Trophoblast cell (in vitro differentiated cells and primary cell): ENCODE measurements at regions not wholly inside any gene's neighbourhood (a gene's known extent, or its start where the extent isn't known, plus 50 kb on each side); places are given as distances from the start of the nearest gene placed in this dataset.

Experiments
- DNase-seq, 2 donors: peaks; one replicate each; pipeline ENCODE4 v3.0.0-alpha.2; 2016
- H2AFZ ChIP-seq: 2 replicates; pipeline ENCODE4 v1.6.1; 2013; ENCODE audit warnings: low read length, moderate library complexity, mild to moderate bottlenecking; ENCODE audit not compliant: insufficient read depth, poor library complexity
- H2AK5ac ChIP-seq: 2 replicates; pipeline ENCODE4 v1.6.1; 2013; ENCODE audit warnings: mild to moderate bottlenecking, low read length
- H2BK120ac ChIP-seq: 2 replicates; pipeline ENCODE4 v1.6.1; 2013; ENCODE audit warnings: low read length, mild to moderate bottlenecking, moderate library complexity; ENCODE audit not compliant: insufficient read depth, poor library complexity
- H2BK12ac ChIP-seq: 2 replicates; pipeline ENCODE4 v1.6.1; 2013; ENCODE audit warnings: mild to moderate bottlenecking, low read length, moderate library complexity
- H2BK5ac ChIP-seq: 2 replicates; pipeline ENCODE4 v1.6.1; 2013; ENCODE audit warnings: low read length, low read depth, moderate library complexity, mild to moderate bottlenecking; ENCODE audit not compliant: poor library complexity
- H3K14ac ChIP-seq: 2 replicates; pipeline ENCODE4 v1.6.1; 2013; ENCODE audit warnings: mild to moderate bottlenecking, low read length
- H3K18ac ChIP-seq: 2 replicates; pipeline ENCODE4 v1.6.1; 2013; ENCODE audit warnings: mild to moderate bottlenecking, low read length
- H3K23ac ChIP-seq: 2 replicates; pipeline ENCODE4 v1.6.1; 2013; ENCODE audit warnings: low read length
- H3K27ac ChIP-seq: 2 replicates; pipeline ENCODE4 v1.5.1; 2013; ENCODE audit warnings: low read depth, mild to moderate bottlenecking, inconsistent platforms, low read length, moderate library complexity
- H3K27me3 ChIP-seq: 2 replicates; pipeline ENCODE4 v1.6.1; 2013; ENCODE audit warnings: inconsistent platforms, mild to moderate bottlenecking, low read length, moderate library complexity; ENCODE audit not compliant: insufficient read depth
- H3K36me3 ChIP-seq, 2 experiments: 1 replicate in 1 of 2; 2 replicates in 1 of 2; pipeline ENCODE4 v1.6.1; 2013; ENCODE audit warnings: low read length in 2 of 2, mild to moderate bottlenecking in 2 of 2, moderate library complexity in 1 of 2; ENCODE audit not compliant: insufficient read depth in 2 of 2, control insufficient read depth in 1 of 2
- H3K4ac ChIP-seq: 2 replicates; pipeline ENCODE4 v1.6.1; 2013; ENCODE audit warnings: low read depth, mild to moderate bottlenecking, low read length, moderate library complexity
- H3K4me1 ChIP-seq, 2 experiments: 1 replicate in 1 of 2; 2 replicates in 1 of 2; pipeline ENCODE4 v1.6.1; 2013; ENCODE audit warnings: low read length in 2 of 2, mild to moderate bottlenecking in 2 of 2, moderate library complexity in 1 of 2; ENCODE audit not compliant: insufficient read depth in 2 of 2, control insufficient read depth in 1 of 2
- H3K4me2 ChIP-seq: 2 replicates; pipeline ENCODE4 v1.6.1; 2013; ENCODE audit warnings: inconsistent platforms, mild to moderate bottlenecking, low read length, moderate library complexity
- H3K4me3 ChIP-seq: 2 replicates; pipeline ENCODE4 v1.5.1; 2013; ENCODE audit warnings: mild to moderate bottlenecking, low read depth, low read length, inconsistent platforms
- H3K79me1 ChIP-seq: one replicate; pipeline ENCODE4 v1.6.1; 2013; ENCODE audit warnings: low read length
- H3K79me2 ChIP-seq: 2 replicates; pipeline ENCODE4 v1.6.1; 2013; ENCODE audit warnings: low read length, mild to moderate bottlenecking; ENCODE audit not compliant: control insufficient read depth, insufficient read depth, poor library complexity
- H3K9ac ChIP-seq: 2 replicates; pipeline ENCODE4 v1.6.1; 2013; ENCODE audit warnings: mild to moderate bottlenecking, low read length
- H3K9me3 ChIP-seq: 2 replicates; pipeline ENCODE4 v1.6.1; 2013; ENCODE audit warnings: low read depth, mild to moderate bottlenecking, control low read depth, inconsistent platforms, low read length; ENCODE audit not compliant: insufficient read depth
- H4K12ac ChIP-seq: 2 replicates; pipeline ENCODE4 v1.6.1; 2013; ENCODE audit warnings: low read depth, mild to moderate bottlenecking, low read length, moderate library complexity
- H4K8ac ChIP-seq: 2 replicates; pipeline ENCODE4 v1.6.1; 2013; ENCODE audit warnings: low read depth, mild to moderate bottlenecking, low read length, moderate library complexity
- H4K91ac ChIP-seq: one replicate; pipeline ENCODE4 v1.6.1; 2013; ENCODE audit warnings: low read depth, mild to moderate bottlenecking, low read length, moderate library complexity
- WGBS: extraction: QIAGEN DNeasy Blood & Tissue Kit; methylation state at CpG from one replicate; pipeline ENCODE4 v1.1.7; 2013; ENCODE audit warnings: missing lambda C conversion rate; ENCODE audit not compliant: insufficient read length, insufficient coverage; ENCODE audit errors: extremely low coverage; 5-methylcytosine and 5-hydroxymethylcytosine counted together

DNA sequence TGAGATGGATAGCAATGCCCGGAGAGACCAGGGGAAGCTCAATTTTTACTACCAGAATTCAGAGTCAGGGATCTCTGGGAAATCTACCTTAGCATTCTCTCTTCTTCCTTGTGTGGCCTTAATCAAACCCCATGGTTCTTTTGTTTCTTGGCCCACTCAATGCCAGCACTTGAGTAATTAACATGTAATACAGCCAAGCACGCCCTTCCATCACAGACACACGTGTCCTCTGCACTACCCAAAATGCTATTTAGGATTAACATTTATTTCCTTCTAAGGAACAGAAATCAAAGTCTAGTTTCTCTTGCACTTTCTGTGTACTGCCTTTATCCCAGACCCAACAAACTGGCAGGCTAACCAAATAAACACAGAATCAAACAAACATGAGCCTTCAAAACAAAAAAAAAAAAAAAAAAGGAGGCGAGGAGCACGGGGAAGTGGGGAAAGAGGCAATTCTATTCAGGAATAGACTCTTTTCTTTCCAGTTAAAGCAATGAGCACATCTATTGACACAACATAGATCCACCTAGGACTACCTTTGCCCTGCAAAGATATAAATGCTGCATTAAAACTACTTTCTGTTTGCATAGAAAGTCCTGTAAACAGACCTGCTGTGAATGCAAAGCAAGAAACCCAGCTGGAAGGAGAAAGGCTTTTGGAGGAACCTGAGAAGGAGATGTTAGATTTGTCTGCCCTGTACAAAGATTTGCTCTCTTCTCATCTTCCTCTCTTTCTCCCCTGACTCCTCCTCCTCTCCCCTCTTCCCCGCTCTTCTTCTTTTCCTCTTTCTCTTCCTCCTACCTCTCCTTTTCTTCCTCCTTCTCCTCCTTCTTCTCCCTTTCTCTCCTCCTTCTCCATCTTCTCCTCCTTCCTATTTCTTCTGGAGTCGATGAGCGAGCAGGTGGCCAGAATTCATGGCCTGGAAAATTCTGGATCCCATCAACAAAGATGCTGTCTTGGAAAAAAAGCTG lies 294.4 kb downstream of the NPIPA8 start:
- Histone ChIP-seq H3K4me2 (no peak overlapping the region), H3K4ac (no peak overlapping the region)
- WGBS, result 20% methylated on average over 1 of the region's 8 CpGs

DNA sequence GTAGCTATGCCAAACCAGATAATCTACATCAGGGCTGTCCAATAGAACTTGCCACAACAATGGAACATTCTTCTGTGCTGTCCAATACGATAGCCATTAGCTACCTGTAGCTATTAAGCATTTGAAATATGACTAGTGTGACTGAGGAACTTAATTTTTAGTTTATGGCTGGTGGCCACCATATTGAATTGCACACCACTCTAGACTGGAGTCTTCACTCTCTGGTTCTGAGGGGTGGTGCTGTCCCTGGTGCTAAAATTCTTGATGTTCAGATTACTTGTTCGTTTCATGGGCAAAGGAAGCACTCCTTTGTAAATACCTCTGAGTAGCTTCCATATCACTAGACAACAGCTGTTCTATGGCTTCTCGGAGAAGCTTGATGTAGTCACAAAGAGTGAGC lies 296.6 kb downstream of the NPIPA8 start:
- H3K9ac ChIP-seq, result no peak overlapping the region
- H3K23ac ChIP-seq, result no peak overlapping the region
- H2BK12ac ChIP-seq, result no peak overlapping the region
- H3K27me3 ChIP-seq, result no peaks in the 10 kb centered on the region
- no peak overlapping the region for H2AFZ ChIP-seq
- no peak overlapping the region for H2BK120ac ChIP-seq
- H4K8ac ChIP-seq, result no peak overlapping the region
- no peak for DNase-seq
- H3K4ac ChIP-seq, result no peak overlapping the region
- H3K4me1 ChIP-seq, result no peaks in the 10 kb centered on the region
- H2AK5ac ChIP-seq, result no peak overlapping the region
- no peak overlapping the region for H4K91ac ChIP-seq
- no peak overlapping the region for H2BK5ac ChIP-seq
- no peak overlapping the region for H3K4me3 ChIP-seq
- H3K27ac ChIP-seq, result no peak overlapping the region
- H3K4me2 ChIP-seq, result no peak overlapping the region
- no peaks in the 10 kb centered on the region for H3K36me3 ChIP-seq
- no peaks in the 10 kb centered on the region for H3K79me1 ChIP-seq
- no peak overlapping the region for H4K12ac ChIP-seq
- H3K18ac ChIP-seq, result no peak overlapping the region
- no peak overlapping the region for H3K14ac ChIP-seq
- H3K9me3 ChIP-seq, result no peaks in the 10 kb centered on the region
- WGBS, result no CpG with 5 or more reads among the region's 3 CpGs
- no peaks in the 10 kb centered on the region for H3K79me2 ChIP-seq

More for the DNA sequence above, 294.4 kb downstream of the NPIPA8 start:
- Histone ChIP-seq H4K8ac (no peak overlapping the region), H2BK120ac (no peak overlapping the region), H2BK5ac (no peak overlapping the region), H4K91ac (no peak overlapping the region), H2AK5ac (no peak overlapping the region), H3K18ac (no peak overlapping the region), H3K14ac (no peak overlapping the region), H2AFZ (no peak overlapping the region), H3K27ac (no peak overlapping the region), H3K27me3 (no peaks in the 10 kb centered on the region), H4K12ac (no peak overlapping the region), H3K79me1 (no peaks in the 10 kb centered on the region), H3K9ac (no peak overlapping the region), H3K79me2 (no peaks in the 10 kb centered on the region), H3K4me3 (no peak overlapping the region), H3K4me1 (no peaks in the 10 kb centered on the region), H3K23ac (no peak overlapping the region), H2BK12ac (no peak overlapping the region), H3K9me3 (no peaks in the 10 kb centered on the region), H3K36me3 (no peaks in the 10 kb centered on the region)
- DNase-seq, result no peak

DNA sequence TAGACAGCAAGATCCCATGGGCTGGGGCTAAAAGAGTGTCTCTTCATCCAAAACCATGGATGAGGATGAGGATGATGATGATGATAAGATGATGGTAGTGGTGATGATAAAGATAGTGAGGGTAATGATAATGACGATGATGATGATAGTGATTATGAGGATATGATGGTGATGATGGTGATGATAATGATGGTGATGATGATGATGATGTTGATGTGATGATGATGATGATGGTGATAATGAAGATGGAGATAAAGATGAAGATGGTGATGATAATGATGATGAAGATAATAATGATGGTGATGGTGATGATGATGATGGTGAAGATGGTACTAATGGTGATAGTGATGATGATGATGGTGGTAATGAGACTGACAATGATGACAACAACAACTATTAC lies 299.5 kb downstream of the NPIPA8 start:
- H3K79me2 ChIP-seq, result no peaks in the 10 kb centered on the region
- H3K36me3 ChIP-seq, result no peaks in the 10 kb centered on the region
- no peak overlapping the region for H3K23ac ChIP-seq
- no peak overlapping the region for H3K4ac ChIP-seq
- H4K8ac ChIP-seq, result no peak overlapping the region
- H4K12ac ChIP-seq, result no peak overlapping the region
- H4K91ac ChIP-seq, result no peak overlapping the region
- H3K79me1 ChIP-seq, result no peaks in the 10 kb centered on the region
- H3K4me2 ChIP-seq, result no peak overlapping the region
- H3K27ac ChIP-seq, result no peak overlapping the region
- H3K9ac ChIP-seq, result no peak overlapping the region
- H3K18ac ChIP-seq, result no peak overlapping the region
- H2AFZ ChIP-seq, result no peak overlapping the region
- H3K4me3 ChIP-seq, result no peak overlapping the region
- no peak overlapping the region for H2AK5ac ChIP-seq
- DNase-seq, result no peak
- H3K9me3 ChIP-seq, result no peaks in the 10 kb centered on the region
- H3K27me3 ChIP-seq, result no peaks in the 10 kb centered on the region
- WGBS, result 100% methylated on average over 1 of the region's 1 CpG
- H2BK5ac ChIP-seq, result no peak overlapping the region
- H3K4me1 ChIP-seq, result no peaks in the 10 kb centered on the region
- no peak overlapping the region for H3K14ac ChIP-seq
- H2BK120ac ChIP-seq, result no peak overlapping the region
- no peak overlapping the region for H2BK12ac ChIP-seq

DNA sequence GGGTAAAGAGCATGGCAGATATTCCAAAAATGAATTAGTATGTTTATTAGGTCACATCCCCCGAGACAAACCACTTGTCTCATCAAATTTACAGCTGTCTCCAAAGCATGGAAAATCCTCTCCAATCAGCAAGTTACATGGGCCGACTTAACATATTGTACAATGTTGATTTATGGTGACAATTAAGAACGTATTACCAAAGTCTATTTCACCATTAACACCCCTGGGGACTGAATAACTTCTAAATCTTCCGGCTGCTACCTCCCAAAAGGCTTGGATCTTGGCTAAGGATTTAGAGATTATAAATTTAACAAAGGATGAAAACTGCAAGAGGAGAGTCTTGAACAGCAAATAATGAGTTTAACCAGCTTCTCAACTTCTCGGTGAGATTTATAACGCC lies 311.9 kb downstream of the NPIPA8 start:
- Histone ChIP-seq H3K27ac (no peak overlapping the region), H2BK5ac (no peak overlapping the region), H3K14ac (no peak overlapping the region), H3K27me3 (no peaks in the 10 kb centered on the region), H2BK120ac (no peak overlapping the region), H4K8ac (no peak overlapping the region), H3K79me1 (no peaks in the 10 kb centered on the region), H2AFZ (no peak overlapping the region), H4K12ac (no peak overlapping the region), H4K91ac (no peak overlapping the region), H3K9ac (no peak overlapping the region), H3K23ac (no peak overlapping the region), H2AK5ac (no peak overlapping the region), H3K4me2 (no peak overlapping the region), H3K18ac (no peak overlapping the region), H2BK12ac (no peak overlapping the region), H3K4me3 (no peak overlapping the region), H3K4ac (no peak overlapping the region), H3K36me3 (no peaks in the 10 kb centered on the region), H3K9me3 (no peaks in the 10 kb centered on the region), H3K4me1 (no peaks in the 10 kb centered on the region), H3K79me2 (no peaks in the 10 kb centered on the region)
- DNase-seq, result no peak
- WGBS, result no CpG with 5 or more reads among the region's 6 CpGs
